ENCODE measurements at regions not wholly inside any gene's neighbourhood (a gene's known extent, or its start where the extent isn't known, plus 50 kb on each side); places are given as distances from the start of the nearest gene placed in this dataset.

- CTCF ChIA-PET: interaction anchor here (0.7 to 1.2 kb wide), 3 partner anchors 8 to 25 kb away, joined by 3 to 4 read pairs (median 3); no protein-coding TSS in a partner anchor
- RAD21 ChIA-PET (ENCODE audit: low non-redundant PET in 1 of 2, low total read pairs in 2 of 2, uncharacterized antibody in 2 of 2, unreplicated experiment in 2 of 2): no interaction called here
- POLR2A ChIA-PET: no interaction called here
Measured at GRCh38 chr3:164390046-164390445, 688.2 kb downstream of the SI start.

More at GRCh38 chr3:164390046-164390445, 688.2 kb downstream of the SI start:
- Histone ChIP-seq H3K79me2 (ENCODE audit: insufficient read depth, low read length) (no peaks in the 10 kb centered on the region), H2AFZ (ENCODE audit: low read depth, low read length, poor library complexity, severe bottlenecking) (peak overlapping the region; percentile 40), H3K9me2 (ENCODE audit: insufficient read depth) (no peaks in the 10 kb centered on the region; the same call in 1 of the 2 replicates), H3K9ac (ENCODE audit: low read length) (no peak overlapping the region), H3K4me2 (ENCODE audit: low read length) (no peak overlapping the region), H3K36me3 (ENCODE audit: control insufficient read depth in 1 of 2, insufficient read depth in 2 of 2, low read length in 2 of 2) (no peaks in the 10 kb centered on the region), H3K27ac (ENCODE audit: low read depth, low read length) (no peak overlapping the region), H3K4me1 (ENCODE audit: control insufficient read depth in 1 of 2, insufficient read depth in 2 of 2, low read length in 2 of 2) (no peaks in the 10 kb centered on the region), H3K27me3 (ENCODE audit: insufficient read depth, low read length) (no peaks in the 10 kb centered on the region), H3K4me3 (replicated peaks in 1 of 2; ENCODE audit: low read depth in 1 of 2, low read length in 2 of 2) (no peak overlapping the region), H4K20me1 (ENCODE audit: insufficient read depth) (no peaks in the 10 kb centered on the region), H3K9me3 (ENCODE audit: control insufficient read depth in 1 of 2, insufficient read depth in 1 of 2, low read depth in 1 of 2, low read length in 2 of 2) (no peaks in the 10 kb centered on the region)
- DNase-seq (ENCODE audit: low read depth, low spot score) (no peak), ATAC-seq (no peak)
- TF ChIP-seq CTCF (IDR thresholded peaks at IDR 0.05 in 2 of 3, conservative IDR thresholded peaks at IDR 0.05 in 1 of 3; ENCODE audit: borderline replicate concordance in 1 of 3, insufficient read depth in 1 of 3, low read depth in 2 of 3, low read length in 2 of 3) (peak in 2 of 3 experiments; percentile 17 to 52; a peak in 3 of 6 replicates), REST (IDR thresholded peaks at IDR 0.05; ENCODE audit: low read depth) (no peak)
- BruUV-seq (replicated peaks): no TSS peak
- intact Hi-C loops (cut with micrococcal nuclease): no loop called here

Measured in HCT116 (cell line).